Astrocyte of the hippocampus (primary cell): ENCODE measurements at regions not wholly inside any gene's neighbourhood (a gene's known extent, or its start where the extent isn't known, plus 50 kb on each side); places are given as distances from the start of the nearest gene placed in this dataset.
"Not testable (repeated sequence)": the region's sequence is repeated elsewhere in the genome, so short reads cannot be mapped to it uniquely, and the experiment has no call there.

Experiments used
- DNase-seq: peaks from one replicate; pipeline ENCODE4 v3.0.0; 2011; ENCODE audit warnings: low read depth, low spot score

DNA sequence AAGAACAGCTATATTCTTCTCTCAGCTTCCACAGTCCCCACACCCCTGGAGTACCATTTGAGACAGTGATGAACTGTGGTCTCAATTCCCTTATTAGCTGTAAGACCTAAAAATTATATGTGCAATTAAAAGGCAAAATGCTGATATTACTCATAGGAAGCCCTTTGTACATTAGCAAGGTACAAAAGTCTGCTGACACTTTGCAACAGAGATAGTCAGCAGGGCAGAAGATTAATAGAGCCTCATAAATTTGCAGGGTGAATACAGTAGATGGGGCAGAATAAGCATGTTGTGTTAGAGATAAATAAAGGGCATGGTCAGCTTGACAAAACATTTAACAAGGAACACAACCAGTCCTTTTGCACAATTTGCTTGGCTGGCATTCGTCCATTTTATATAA is 210.0 kb upstream of the OBI1 start:
- no peak for DNase-seq

DNA sequence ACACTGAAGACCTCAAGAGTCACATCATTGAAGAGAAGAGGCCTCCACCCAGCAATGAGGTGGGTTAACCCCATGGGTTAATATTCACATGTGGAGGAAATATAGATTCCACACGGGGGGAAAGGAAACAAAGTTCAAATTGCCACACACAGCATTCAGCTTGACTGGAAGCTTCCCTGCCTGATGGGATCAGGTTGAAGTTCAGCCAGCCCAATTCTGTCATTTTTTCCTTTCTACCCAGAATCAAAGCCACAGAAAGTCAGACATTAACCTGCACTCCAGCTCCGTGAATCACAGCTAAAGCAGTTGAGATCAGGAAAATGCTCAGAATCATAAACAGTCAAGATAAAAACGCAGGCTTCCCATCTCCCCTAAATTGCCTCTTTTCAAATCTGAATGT is 208.7 kb upstream of the OBI1 start:
- DNase-seq, result no peak

GRCh38 chr13:78866076-78866475 is 207.1 kb upstream of the OBI1 start:
- DNase-seq, result not testable (repeated sequence)

DNA sequence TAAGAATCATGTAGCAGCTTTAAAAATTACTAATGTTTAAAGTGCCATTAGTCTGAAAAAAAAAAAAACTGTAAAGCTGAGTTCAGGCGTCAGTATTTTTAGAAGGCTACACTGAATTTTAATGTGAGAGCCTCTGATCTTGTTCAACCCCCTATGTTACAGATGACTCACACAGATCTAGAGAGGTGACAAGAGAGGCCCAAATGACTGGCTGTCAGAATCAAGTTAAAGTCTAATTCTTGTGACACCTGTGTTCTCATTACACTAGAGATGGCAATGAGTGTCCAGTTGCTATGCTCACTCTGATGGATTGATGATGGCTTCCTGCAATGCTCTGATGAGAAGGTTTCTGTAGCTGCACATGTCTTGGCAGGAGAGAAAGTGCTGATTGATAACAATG is 203.5 kb upstream of the OBI1 start:
- DNase-seq, result no peak

DNA sequence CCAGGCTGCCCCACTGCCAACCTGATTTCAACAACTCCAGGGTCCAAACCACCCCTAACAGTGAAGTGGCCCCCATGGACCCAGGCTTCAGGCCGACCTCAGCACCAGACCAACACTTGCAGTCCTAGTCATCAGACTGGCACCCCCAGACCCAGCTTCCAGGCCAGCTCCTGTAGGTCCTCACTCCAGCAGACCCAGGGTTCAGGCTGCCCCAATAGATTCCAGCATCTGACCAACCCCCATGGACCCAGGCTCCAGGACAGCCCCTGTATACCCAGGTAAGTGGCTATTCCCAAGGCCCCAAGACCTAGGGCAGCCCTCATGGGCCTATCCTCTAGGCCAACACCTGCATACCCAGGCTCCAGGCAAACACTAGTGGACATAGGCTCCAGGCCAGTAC is 193.8 kb upstream of the OBI1 start:
- no peak for DNase-seq

- DNase-seq, result no peak
These were observed 186.9 kb upstream of the OBI1 start for GRCh38 chr13:78845656-78846365.

GRCh38 chr13:78844106-78844505 is 185.2 kb upstream of the OBI1 start:
- DNase-seq, result no peak

DNA sequence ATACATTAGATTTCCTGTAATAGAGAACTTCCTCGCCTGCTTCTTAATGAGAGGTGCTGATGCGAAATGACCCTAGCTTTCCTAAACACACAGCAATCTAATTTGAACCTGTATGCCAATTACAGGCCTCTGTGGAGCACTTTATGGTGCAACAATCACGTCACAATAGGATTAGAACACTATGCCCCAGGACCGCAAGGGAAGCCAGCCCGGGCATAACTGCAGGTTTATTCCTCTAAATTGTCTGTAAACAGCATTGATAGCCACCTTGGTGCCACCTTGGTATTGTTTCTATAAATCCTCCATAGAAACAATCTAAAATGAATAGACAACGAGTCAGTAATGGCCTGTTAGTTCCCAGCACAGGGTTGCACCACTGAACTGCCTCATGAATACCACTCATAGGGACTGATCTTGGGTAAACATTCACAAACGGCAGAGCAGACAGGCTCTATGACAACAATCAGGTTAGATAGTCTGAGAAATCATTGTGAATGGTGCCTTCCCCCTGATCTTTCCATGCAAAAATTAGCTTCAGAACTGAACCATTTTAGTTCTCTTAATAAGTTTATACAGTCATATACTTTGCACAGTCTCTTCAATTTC is 182.5 kb upstream of the OBI1 start:
- no peak for DNase-seq

- DNase-seq, result no peak
These were observed 177.4 kb upstream of the OBI1 start for GRCh38 chr13:78836238-78836784.

DNA sequence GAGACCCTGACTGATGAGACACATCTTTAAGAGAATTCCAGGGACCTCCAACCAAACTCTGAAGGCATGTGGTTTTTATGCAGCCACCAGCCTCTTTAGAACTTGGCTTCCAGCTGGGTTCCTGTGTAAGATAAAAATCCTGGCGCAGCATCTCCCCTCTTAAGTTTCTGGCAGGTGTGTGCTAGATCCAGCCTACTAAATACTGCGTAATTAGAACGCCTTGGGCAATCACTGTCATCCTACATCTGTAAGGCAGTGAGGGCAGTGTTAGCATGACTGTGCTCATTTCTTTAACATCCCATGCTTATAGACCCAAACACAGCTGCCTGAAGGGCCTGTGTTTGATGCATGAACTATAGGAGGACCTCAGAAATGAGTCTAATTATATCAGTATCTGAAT is 173.5 kb upstream of the OBI1 start:
- DNase-seq, result no peak

DNA sequence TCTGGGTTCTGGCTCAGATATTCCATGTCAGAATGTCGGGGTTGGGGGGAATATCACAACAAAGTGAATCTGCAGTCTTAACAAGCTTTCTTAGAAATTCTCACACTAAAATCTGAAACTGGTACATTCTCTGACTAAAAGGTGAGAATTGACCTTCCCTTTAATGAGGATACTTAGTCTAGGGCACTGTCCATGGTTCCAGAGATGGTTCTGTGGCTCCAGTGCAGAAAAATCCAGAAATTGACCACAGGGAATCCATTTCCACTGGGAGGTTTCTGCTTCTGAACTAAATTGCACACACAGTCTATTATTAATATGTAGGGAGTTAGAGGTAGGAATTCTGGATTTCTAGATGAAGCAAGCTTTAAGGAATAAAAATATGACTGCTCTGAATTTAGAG is 171.6 kb upstream of the OBI1 start:
- DNase-seq, result no peak

- no peak for DNase-seq
These were observed 170.9 kb upstream of the OBI1 start for GRCh38 chr13:78829821-78830220.

DNA sequence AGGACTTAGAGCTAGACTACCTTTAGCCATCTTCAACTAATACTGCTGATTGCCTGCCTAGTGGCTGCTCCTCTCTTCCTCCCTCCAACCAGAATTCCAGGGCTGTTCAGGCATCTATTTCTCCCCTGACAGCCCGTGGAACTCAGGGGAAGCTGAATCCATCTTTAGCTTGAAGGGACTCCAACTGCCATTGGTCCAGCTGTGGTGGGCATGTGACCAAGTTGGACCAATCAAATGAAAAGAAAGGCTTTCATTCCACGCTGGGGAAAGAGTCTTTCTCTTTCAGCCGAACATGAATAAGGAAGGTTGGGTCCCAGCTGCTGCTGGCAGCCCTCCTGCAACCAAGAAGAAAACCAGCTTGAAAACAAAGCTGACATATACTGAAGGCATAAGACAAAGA is 168.5 kb upstream of the OBI1 start:
- DNase-seq, result no peak

DNA sequence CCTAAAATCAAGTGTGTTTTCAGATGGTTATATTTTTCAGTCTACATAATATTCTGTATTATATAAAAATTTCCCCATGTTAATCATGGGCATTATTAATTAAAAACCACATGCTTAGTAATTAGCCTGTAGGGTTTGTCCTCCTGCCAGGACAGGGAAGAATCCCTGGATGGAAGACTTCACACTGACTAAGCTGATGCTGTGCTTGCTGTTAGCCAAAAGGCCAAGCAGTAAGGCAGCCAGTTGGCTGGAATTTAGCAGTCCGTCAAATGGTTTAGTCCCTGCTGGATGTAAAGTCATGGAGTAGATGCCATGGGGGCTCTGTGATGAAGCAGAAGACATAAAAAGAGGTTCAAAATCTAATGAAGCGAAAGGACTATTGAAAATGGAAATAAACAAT is 168.0 kb upstream of the OBI1 start:
- no peak for DNase-seq

DNA sequence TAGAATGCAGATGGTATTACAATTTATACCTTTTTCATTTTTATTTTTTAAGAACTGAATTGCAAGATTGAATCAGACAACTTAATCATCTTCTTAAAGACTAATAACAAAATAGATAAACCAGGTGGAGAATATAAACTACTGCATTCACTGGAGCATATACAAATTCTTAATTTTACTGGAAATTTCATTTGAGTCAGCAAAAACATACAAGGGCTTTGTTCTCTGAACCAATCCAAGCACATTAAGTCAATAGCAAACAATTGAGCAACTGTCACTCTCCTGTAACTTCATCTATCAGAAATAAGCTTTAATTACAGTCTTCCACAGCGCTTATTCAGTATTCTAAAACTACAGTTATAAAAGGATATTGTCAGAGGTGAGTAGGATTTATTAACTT is 167.4 kb upstream of the OBI1 start:
- DNase-seq, result no peak

GRCh38 chr13:78820541-78820940 is 161.6 kb upstream of the OBI1 start:
- no peak for DNase-seq

DNA sequence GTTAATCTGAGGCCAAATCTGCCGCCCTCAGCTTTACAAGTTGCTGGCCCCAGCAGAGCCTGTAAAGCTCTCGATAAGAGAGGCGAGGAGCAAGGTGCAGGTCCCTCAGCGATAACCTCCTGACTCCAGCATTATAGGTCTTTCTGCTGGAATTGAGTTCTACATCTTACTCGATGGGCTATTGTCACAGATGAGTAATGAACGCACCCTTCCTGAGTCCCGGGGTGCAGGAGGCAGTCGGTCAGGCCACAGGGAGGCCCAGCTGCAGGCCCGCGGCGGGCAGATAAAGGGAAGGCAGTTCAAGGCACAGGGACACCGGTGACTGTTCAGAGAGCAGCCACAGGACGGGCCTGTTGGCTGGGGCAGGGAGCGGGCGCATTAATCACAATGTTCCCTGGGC is 157.6 kb upstream of the OBI1 start:
- no peak for DNase-seq

DNA sequence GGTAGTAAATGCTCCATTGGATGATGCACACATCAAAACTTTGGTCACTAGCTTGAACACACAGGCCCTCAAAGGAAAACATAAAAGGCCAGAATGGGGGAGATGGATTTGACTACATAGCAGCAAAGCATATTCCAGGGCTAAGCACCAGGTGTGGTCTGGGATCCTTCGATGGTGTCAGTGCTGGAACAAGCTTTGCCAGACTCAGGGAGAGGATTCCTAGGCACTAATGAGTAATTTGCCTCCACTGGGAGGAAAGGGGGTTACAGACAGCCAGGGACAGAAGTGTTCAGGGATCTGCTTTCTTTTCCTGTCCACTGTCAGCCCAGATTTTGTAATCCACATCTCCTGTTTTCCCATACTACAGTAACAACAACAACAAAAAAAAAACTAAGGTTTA is 157.2 kb upstream of the OBI1 start:
- no peak for DNase-seq

DNA sequence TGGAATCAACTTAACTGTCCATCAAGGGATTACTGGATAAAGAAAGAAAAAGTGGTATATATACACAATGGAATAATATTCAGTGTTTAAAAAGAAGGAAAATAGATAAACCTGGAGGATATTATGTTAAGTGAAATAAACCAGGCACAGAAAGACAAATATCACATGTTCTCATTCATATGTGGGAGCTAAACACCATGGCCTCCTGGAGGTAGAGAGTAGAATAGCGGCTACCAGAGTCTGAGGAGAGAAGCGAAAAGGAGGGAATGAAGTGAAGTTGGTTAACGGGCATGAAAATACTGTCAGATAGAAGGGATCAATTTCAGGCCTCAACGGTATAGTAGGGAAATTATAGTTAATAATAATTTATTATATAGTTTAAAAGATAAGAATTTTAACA is 147.5 kb upstream of the OBI1 start:
- no peak for DNase-seq

DNA sequence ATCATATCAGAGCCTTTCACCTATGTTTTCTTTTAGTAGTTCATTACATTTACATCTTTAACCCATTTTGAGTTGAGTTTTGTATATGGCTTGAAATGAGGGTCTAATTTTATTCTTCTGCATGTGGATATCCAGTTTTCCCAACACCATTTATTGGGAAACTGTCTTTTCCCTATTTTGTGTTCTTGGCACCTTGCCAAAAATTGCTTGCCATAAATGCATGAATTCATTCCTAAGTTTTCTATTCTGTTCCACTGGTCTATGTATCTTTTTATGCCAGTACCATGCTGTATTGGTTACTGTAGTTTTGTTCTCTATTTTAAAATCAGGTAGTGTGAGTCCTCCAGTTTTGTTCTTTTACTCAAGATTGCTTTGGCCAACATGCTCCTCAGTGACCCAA is 144.0 kb upstream of the OBI1 start:
- no peak for DNase-seq

- peak; percentile 1 for DNase-seq
These were observed 128.2 kb upstream of the OBI1 start for GRCh38 chr13:78787190-78787589.

- no peak for DNase-seq
These were observed 127.5 kb upstream of the OBI1 start for GRCh38 chr13:78786459-78786858.

- no peak for DNase-seq
These were observed 126.8 kb upstream of the OBI1 start for GRCh38 chr13:78785764-78786163.
